ENCODE measurements at regions not wholly inside any gene's neighbourhood (a gene's known extent, or its start where the extent isn't known, plus 50 kb on each side); places are given as distances from the start of the nearest gene placed in this dataset.

DNA sequence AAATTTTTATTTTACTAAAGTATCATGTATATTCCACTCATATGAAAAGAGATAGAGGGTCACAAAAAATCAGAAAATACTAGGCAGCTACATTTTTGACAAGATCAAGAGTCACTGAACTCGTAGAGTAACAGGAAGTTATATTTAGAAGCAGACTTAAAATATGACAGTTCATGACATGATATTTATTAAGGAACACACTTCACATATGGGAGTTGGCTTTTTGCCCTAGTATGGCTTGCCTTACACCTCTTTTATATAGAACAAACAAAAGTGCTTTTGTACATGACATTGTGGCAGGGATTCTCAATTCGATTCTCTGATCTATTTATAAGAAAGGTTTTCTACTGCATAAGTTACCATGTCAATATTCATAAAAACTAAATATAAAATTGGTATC is 80.1 kb upstream of the GBE1 start:
- TF ChIP-seq ZFP3 (CRISPR knock-in tag; IDR thresholded peaks at IDR 0.05) = no peak
- no peak for TF ChIP-seq ZNF70 (CRISPR knock-in tag; IDR thresholded peaks at IDR 0.05)
